Trophoblast cell (in vitro differentiated cells and primary cell): ENCODE measurements at regions not wholly inside any gene's neighbourhood (a gene's known extent, or its start where the extent isn't known, plus 50 kb on each side); places are given as distances from the start of the nearest gene placed in this dataset.

Source experiments
- DNase-seq, 2 donors: peaks; one replicate each; pipeline ENCODE4 v3.0.0-alpha.2; 2016
- H2AFZ ChIP-seq: 2 replicates; pipeline ENCODE4 v1.6.1; 2013; ENCODE audit warnings: low read length, moderate library complexity, mild to moderate bottlenecking; ENCODE audit not compliant: insufficient read depth, poor library complexity
- H2AK5ac ChIP-seq: 2 replicates; pipeline ENCODE4 v1.6.1; 2013; ENCODE audit warnings: mild to moderate bottlenecking, low read length
- H2BK120ac ChIP-seq: 2 replicates; pipeline ENCODE4 v1.6.1; 2013; ENCODE audit warnings: low read length, mild to moderate bottlenecking, moderate library complexity; ENCODE audit not compliant: insufficient read depth, poor library complexity
- H2BK12ac ChIP-seq: 2 replicates; pipeline ENCODE4 v1.6.1; 2013; ENCODE audit warnings: mild to moderate bottlenecking, low read length, moderate library complexity
- H2BK5ac ChIP-seq: 2 replicates; pipeline ENCODE4 v1.6.1; 2013; ENCODE audit warnings: low read length, low read depth, moderate library complexity, mild to moderate bottlenecking; ENCODE audit not compliant: poor library complexity
- H3K14ac ChIP-seq: 2 replicates; pipeline ENCODE4 v1.6.1; 2013; ENCODE audit warnings: mild to moderate bottlenecking, low read length
- H3K18ac ChIP-seq: 2 replicates; pipeline ENCODE4 v1.6.1; 2013; ENCODE audit warnings: mild to moderate bottlenecking, low read length
- H3K23ac ChIP-seq: 2 replicates; pipeline ENCODE4 v1.6.1; 2013; ENCODE audit warnings: low read length
- H3K27ac ChIP-seq: 2 replicates; pipeline ENCODE4 v1.5.1; 2013; ENCODE audit warnings: low read depth, mild to moderate bottlenecking, inconsistent platforms, low read length, moderate library complexity
- H3K27me3 ChIP-seq: 2 replicates; pipeline ENCODE4 v1.6.1; 2013; ENCODE audit warnings: inconsistent platforms, mild to moderate bottlenecking, low read length, moderate library complexity; ENCODE audit not compliant: insufficient read depth
- H3K36me3 ChIP-seq, 2 experiments: 1 replicate in 1 of 2; 2 replicates in 1 of 2; pipeline ENCODE4 v1.6.1; 2013; ENCODE audit warnings: low read length in 2 of 2, mild to moderate bottlenecking in 2 of 2, moderate library complexity in 1 of 2; ENCODE audit not compliant: insufficient read depth in 2 of 2, control insufficient read depth in 1 of 2
- H3K4ac ChIP-seq: 2 replicates; pipeline ENCODE4 v1.6.1; 2013; ENCODE audit warnings: low read depth, mild to moderate bottlenecking, low read length, moderate library complexity
- H3K4me1 ChIP-seq, 2 experiments: 1 replicate in 1 of 2; 2 replicates in 1 of 2; pipeline ENCODE4 v1.6.1; 2013; ENCODE audit warnings: low read length in 2 of 2, mild to moderate bottlenecking in 2 of 2, moderate library complexity in 1 of 2; ENCODE audit not compliant: insufficient read depth in 2 of 2, control insufficient read depth in 1 of 2
- H3K4me2 ChIP-seq: 2 replicates; pipeline ENCODE4 v1.6.1; 2013; ENCODE audit warnings: inconsistent platforms, mild to moderate bottlenecking, low read length, moderate library complexity
- H3K4me3 ChIP-seq: 2 replicates; pipeline ENCODE4 v1.5.1; 2013; ENCODE audit warnings: mild to moderate bottlenecking, low read depth, low read length, inconsistent platforms
- H3K79me1 ChIP-seq: one replicate; pipeline ENCODE4 v1.6.1; 2013; ENCODE audit warnings: low read length
- H3K79me2 ChIP-seq: 2 replicates; pipeline ENCODE4 v1.6.1; 2013; ENCODE audit warnings: low read length, mild to moderate bottlenecking; ENCODE audit not compliant: control insufficient read depth, insufficient read depth, poor library complexity
- H3K9ac ChIP-seq: 2 replicates; pipeline ENCODE4 v1.6.1; 2013; ENCODE audit warnings: mild to moderate bottlenecking, low read length
- H3K9me3 ChIP-seq: 2 replicates; pipeline ENCODE4 v1.6.1; 2013; ENCODE audit warnings: low read depth, mild to moderate bottlenecking, control low read depth, inconsistent platforms, low read length; ENCODE audit not compliant: insufficient read depth
- H4K12ac ChIP-seq: 2 replicates; pipeline ENCODE4 v1.6.1; 2013; ENCODE audit warnings: low read depth, mild to moderate bottlenecking, low read length, moderate library complexity
- H4K8ac ChIP-seq: 2 replicates; pipeline ENCODE4 v1.6.1; 2013; ENCODE audit warnings: low read depth, mild to moderate bottlenecking, low read length, moderate library complexity
- H4K91ac ChIP-seq: one replicate; pipeline ENCODE4 v1.6.1; 2013; ENCODE audit warnings: low read depth, mild to moderate bottlenecking, low read length, moderate library complexity
- WGBS: extraction: QIAGEN DNeasy Blood & Tissue Kit; methylation state at CpG from one replicate; pipeline ENCODE4 v1.1.7; 2013; ENCODE audit warnings: missing lambda C conversion rate; ENCODE audit not compliant: insufficient read length, insufficient coverage; ENCODE audit errors: extremely low coverage; 5-methylcytosine and 5-hydroxymethylcytosine counted together

DNA sequence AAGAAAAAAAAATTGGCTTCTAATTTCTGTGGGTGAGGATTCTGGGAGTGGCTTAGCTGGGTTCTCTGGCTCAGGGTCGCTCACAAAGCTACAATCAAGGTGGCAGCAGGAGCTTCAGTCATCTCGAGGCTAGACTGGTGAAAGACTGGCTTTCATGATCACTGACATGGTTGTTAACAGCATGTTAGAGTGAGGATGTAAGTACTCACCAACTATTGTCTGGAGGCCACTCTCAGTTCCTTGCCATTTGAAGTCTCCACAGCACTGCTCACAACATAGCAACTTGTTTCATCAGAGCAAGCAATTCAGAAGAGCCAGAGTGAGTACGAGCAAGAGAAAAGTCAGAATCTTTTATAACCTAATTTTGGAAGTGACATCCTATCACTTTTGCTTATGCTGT, 145.7 kb upstream of the PRSS16 start:
- no peak overlapping the region for H4K91ac ChIP-seq
- H3K36me3 ChIP-seq = no peaks in the 10 kb centered on the region
- no peak overlapping the region for H4K8ac ChIP-seq
- no peak overlapping the region for H2AFZ ChIP-seq
- no peak overlapping the region for H3K18ac ChIP-seq
- no peak overlapping the region for H3K4me2 ChIP-seq
- no peak overlapping the region for H2BK120ac ChIP-seq
- H3K9ac ChIP-seq = no peak overlapping the region
- H3K9me3 ChIP-seq = no peaks in the 10 kb centered on the region
- H3K4me3 ChIP-seq = no peak overlapping the region
- H2BK5ac ChIP-seq = no peak overlapping the region
- WGBS = no CpG with 5 or more reads among the region's 3 CpGs
- H3K14ac ChIP-seq = no peak overlapping the region
- no peak overlapping the region for H3K23ac ChIP-seq
- H3K4me1 ChIP-seq = peaks cover 0 to 3% of the 10 kb centered on the region in 2 experiments
- DNase-seq = no peak
- no peak overlapping the region for H3K4ac ChIP-seq
- H4K12ac ChIP-seq = no peak overlapping the region
- H3K27ac ChIP-seq = no peak overlapping the region
- H2BK12ac ChIP-seq = no peak overlapping the region
- H3K27me3 ChIP-seq = no peaks in the 10 kb centered on the region
- peaks cover 2% of the 10 kb centered on the region for H3K79me1 ChIP-seq
- H2AK5ac ChIP-seq = no peak overlapping the region
- H3K79me2 ChIP-seq = no peaks in the 10 kb centered on the region

DNA sequence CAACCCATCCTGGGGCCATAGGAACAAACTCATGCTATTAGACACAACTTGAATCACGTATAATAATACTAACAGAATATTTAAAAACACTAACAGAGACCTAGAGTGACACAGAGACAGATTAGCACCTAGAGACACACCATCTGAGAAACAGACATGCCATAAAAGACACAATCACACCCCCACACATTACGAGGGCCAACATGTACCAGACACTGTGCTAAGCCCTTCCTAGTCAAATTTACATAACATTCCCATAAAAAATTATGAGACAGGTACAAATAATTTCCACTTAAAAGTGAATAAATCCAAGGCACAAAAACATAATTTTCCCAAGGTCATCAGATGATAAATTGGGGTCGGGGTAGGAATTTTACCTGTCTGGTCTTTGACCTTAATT, 141.1 kb upstream of the PRSS16 start:
- H3K9ac ChIP-seq = no peak overlapping the region
- no peak overlapping the region for H4K91ac ChIP-seq
- H2BK12ac ChIP-seq = no peak overlapping the region
- no peak overlapping the region for H3K18ac ChIP-seq
- no peak overlapping the region for H4K12ac ChIP-seq
- H4K8ac ChIP-seq = no peak overlapping the region
- no peaks in the 10 kb centered on the region for H3K79me1 ChIP-seq
- H3K4ac ChIP-seq = no peak overlapping the region
- H3K27ac ChIP-seq = no peak overlapping the region
- H3K4me1 ChIP-seq = no peaks in the 10 kb centered on the region
- no peak overlapping the region for H2BK120ac ChIP-seq
- H3K4me2 ChIP-seq = no peak overlapping the region
- no peak overlapping the region for H2AFZ ChIP-seq
- H3K36me3 ChIP-seq = no peaks in the 10 kb centered on the region
- H3K27me3 ChIP-seq = no peaks in the 10 kb centered on the region
- no peak overlapping the region for H3K23ac ChIP-seq
- H3K9me3 ChIP-seq = no peaks in the 10 kb centered on the region
- H2BK5ac ChIP-seq = no peak overlapping the region
- no peak overlapping the region for H3K4me3 ChIP-seq
- no peak overlapping the region for H2AK5ac ChIP-seq
- H3K14ac ChIP-seq = no peak overlapping the region
- no peak for DNase-seq
- no CpG with 5 or more reads among the region's 3 CpGs for WGBS
- H3K79me2 ChIP-seq = no peaks in the 10 kb centered on the region

DNA sequence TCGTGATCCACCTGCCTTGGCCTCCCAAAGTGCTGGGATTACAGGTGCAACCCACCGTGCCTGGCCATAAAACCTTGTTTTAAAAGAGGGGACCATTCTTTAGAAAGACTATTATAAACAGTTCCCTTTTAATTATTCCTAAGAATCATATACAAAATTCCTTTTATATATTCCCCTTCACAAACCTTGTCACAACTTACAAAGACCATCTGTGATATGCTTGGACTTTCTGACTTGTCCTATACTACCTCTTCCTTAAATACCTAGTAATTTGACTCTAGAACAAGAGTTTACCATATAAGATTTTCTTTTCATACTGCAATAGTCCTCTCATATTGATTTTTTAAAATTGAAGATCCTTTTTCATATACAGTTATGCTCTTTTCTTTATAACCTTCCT, 135.8 kb upstream of the PRSS16 start:
- H3K9ac ChIP-seq = no peak overlapping the region

DNA sequence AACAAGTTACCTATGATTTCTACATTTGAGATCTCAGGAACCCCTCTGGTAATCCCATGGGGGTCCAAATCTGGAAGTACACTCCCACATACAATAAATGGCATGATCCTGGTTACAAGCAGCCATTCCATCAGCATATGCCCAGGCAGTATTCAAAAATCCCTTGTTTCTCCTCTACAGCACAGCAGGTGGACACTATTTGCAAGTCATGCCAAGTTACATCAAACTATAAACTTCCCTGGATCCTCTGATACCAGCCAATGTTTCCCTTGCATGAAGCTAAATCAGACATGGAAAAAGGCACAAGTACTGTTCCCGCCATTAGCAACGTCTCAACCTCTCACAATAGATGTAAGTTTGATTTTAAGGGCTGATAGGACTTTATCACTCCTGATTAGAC, 134.5 kb upstream of the PRSS16 start:
- Histone ChIP-seq H2AFZ (no peak overlapping the region), H3K79me2 (no peaks in the 10 kb centered on the region), H3K27me3 (no peaks in the 10 kb centered on the region), H3K9ac (no peak overlapping the region), H2AK5ac (no peak overlapping the region), H3K18ac (no peak overlapping the region), H3K9me3 (peaks cover 8% of the 10 kb centered on the region), H4K12ac (no peak overlapping the region), H2BK12ac (no peak overlapping the region), H3K14ac (no peak overlapping the region), H3K4me1 (no peaks in the 10 kb centered on the region), H3K36me3 (no peaks in the 10 kb centered on the region), H2BK5ac (no peak overlapping the region), H3K4me2 (no peak overlapping the region), H3K4me3 (no peak overlapping the region), H3K27ac (no peak overlapping the region), H3K23ac (no peak overlapping the region), H3K4ac (no peak overlapping the region), H2BK120ac (no peak overlapping the region), H4K91ac (no peak overlapping the region), H4K8ac (no peak overlapping the region), H3K79me1 (no peaks in the 10 kb centered on the region)
- no peak for DNase-seq
- WGBS = no CpG with 5 or more reads among the region's 2 CpGs

More for the DNA sequence above, 135.8 kb upstream of the PRSS16 start:
- Histone ChIP-seq H2BK5ac (no peak overlapping the region), H3K4me2 (no peak overlapping the region), H3K18ac (no peak overlapping the region), H3K27me3 (no peaks in the 10 kb centered on the region), H2BK12ac (no peak overlapping the region), H2AK5ac (no peak overlapping the region), H3K27ac (no peak overlapping the region), H3K4ac (no peak overlapping the region), H2AFZ (no peak overlapping the region), H3K79me2 (no peaks in the 10 kb centered on the region), H3K79me1 (no peaks in the 10 kb centered on the region), H4K91ac (no peak overlapping the region), H3K36me3 (no peaks in the 10 kb centered on the region), H4K12ac (no peak overlapping the region), H2BK120ac (no peak overlapping the region), H3K14ac (no peak overlapping the region), H3K9me3 (peaks cover 8% of the 10 kb centered on the region), H3K4me3 (no peak overlapping the region), H3K4me1 (no peaks in the 10 kb centered on the region), H4K8ac (no peak overlapping the region), H3K23ac (no peak overlapping the region)
- no CpG with 5 or more reads among the region's 2 CpGs for WGBS
- no peak for DNase-seq
